OCI-LY7 (cell line): ENCODE measurements at regions not wholly inside any gene's neighbourhood (a gene's known extent, or its start where the extent isn't known, plus 50 kb on each side); places are given as distances from the start of the nearest gene placed in this dataset.

Experiments
- BruUV-seq: library from RNA; stranded (reverse); fragments of 400-500 nt; replicated peaks from 2 replicates; lab custom pipeline; 2021; lab: Mats Ljungman, UMichigan
- CTCF ChIA-PET: fragments of 300-600 bp; sonication (Branson Sonifier 250); formaldehyde crosslinking; loops from one replicate; lab custom pipeline; 2022; ENCODE audit warnings: antibody characterized with exemption; ENCODE audit not compliant: unreplicated experiment; lab: Charles Lee
- POLR2A ChIA-PET: fragments of 300-600 bp; sonication (Branson Sonifier 250); formaldehyde crosslinking; loops from one replicate; lab custom pipeline; 2022; ENCODE audit warnings: antibody characterized with exemption; lab: Charles Lee
- DNase-seq: peaks from one replicate; pipeline ENCODE4 v3.0.0-alpha.2; 2015; ENCODE audit warnings: low spot score
- H2AFZ ChIP-seq: fragments of 200-600 bp; sonication (generic), shearing (Covaris generic); 2 replicates; pipeline ENCODE4 v1.6.1; 2014; ENCODE audit warnings: mild to moderate bottlenecking, antibody characterized with exemption, low read length, moderate library complexity
- H3K27ac ChIP-seq: fragments of 200-600 bp; sonication (generic); 2 replicates; pipeline ENCODE4 v1.5.1; 2014; ENCODE audit warnings: mixed run types, low read depth, mild to moderate bottlenecking, moderate library complexity, low read length, inconsistent platforms; ENCODE audit not compliant: poor library complexity, severe bottlenecking
- H3K36me3 ChIP-seq: fragments of 200-600 bp; sonication (generic); 2 replicates; pipeline ENCODE4 v1.6.1; 2014; ENCODE audit warnings: mild to moderate bottlenecking, antibody characterized with exemption, low read length, moderate library complexity, mixed read lengths; ENCODE audit not compliant: insufficient read depth
- H3K4me1 ChIP-seq: fragments of 200-600 bp; sonication (generic); 2 replicates; pipeline ENCODE4 v1.5.1; 2014; ENCODE audit warnings: mild to moderate bottlenecking, low read length; ENCODE audit not compliant: insufficient read depth, poor library complexity, severe bottlenecking
- H3K4me2 ChIP-seq: fragments of 200-600 bp; sonication (generic); 2 replicates; pipeline ENCODE4 v1.6.1; 2014; ENCODE audit warnings: mild to moderate bottlenecking, low read length
- H3K4me3 ChIP-seq: fragments of 200-600 bp; sonication (generic); 2 replicates; pipeline ENCODE4 v1.5.1; 2014; ENCODE audit warnings: mild to moderate bottlenecking, low read depth, low read length; ENCODE audit not compliant: poor library complexity, severe bottlenecking
- H3K79me2 ChIP-seq: fragments of 200-600 bp; sonication (generic); 2 replicates; pipeline ENCODE4 v1.6.1; 2016; ENCODE audit warnings: low read depth, mild to moderate bottlenecking, low read length, moderate library complexity, mixed read lengths; ENCODE audit not compliant: insufficient read depth
- H3K9me2 ChIP-seq: fragments of 200-600 bp; sonication (generic); 2 replicates; pipeline ENCODE4 v1.6.1; 2016; ENCODE audit warnings: mild to moderate bottlenecking, low read length, mixed read lengths; ENCODE audit not compliant: insufficient read depth
- H3K9me3 ChIP-seq: fragments of 200-600 bp; sonication (generic); 2 replicates; pipeline ENCODE4 v1.6.1; 2014; ENCODE audit warnings: mild to moderate bottlenecking, mixed run types, low read length, mixed read lengths
- H4K20me1 ChIP-seq: fragments of 200-600 bp; sonication (generic); 2 replicates; pipeline ENCODE4 v1.6.1; 2014; ENCODE audit warnings: mild to moderate bottlenecking, antibody characterized with exemption, low read length, moderate library complexity, mixed read lengths; ENCODE audit not compliant: insufficient read depth
- CTCF ChIP-seq: fragments of 200-600 bp; sonication (generic); conservative IDR thresholded peaks from 2 replicates; pipeline ENCODE4 v1.5.1; 2014; ENCODE audit warnings: mild to moderate bottlenecking, antibody characterized with exemption, low read length, moderate library complexity, mixed read lengths
- EZH2phosphoT487 ChIP-seq: fragments of 200-600 bp; sonication (generic); IDR thresholded peaks from 2 replicates; pipeline ENCODE4 v1.6.1; 2018; ENCODE audit warnings: low read depth, borderline replicate concordance, mild to moderate bottlenecking, mixed run types, antibody characterized with exemption, low read length, moderate library complexity, mixed read lengths
- intact Hi-C: fragments of 100-400 bp; cut with micrococcal nuclease; formaldehyde crosslinking; loops from one replicate; pipeline ENCODE4 v1.10.0; 2022; ENCODE audit not compliant: unreplicated experiment

GRCh38 chr2:239696559-239697207, 295.9 kb upstream of the HDAC4 start:
- Histone ChIP-seq H3K9me3 (no peaks in the 10 kb centered on the region), H3K4me2 (no peak overlapping the region), H3K27ac (no peak overlapping the region), H2AFZ (no peak overlapping the region), H3K4me3 (no peak overlapping the region), H3K4me1 (no peaks in the 10 kb centered on the region), H3K36me3 (no peaks in the 10 kb centered on the region), H3K9me2 (no peaks in the 10 kb centered on the region), H3K79me2 (no peaks in the 10 kb centered on the region), H4K20me1 (no peaks in the 10 kb centered on the region)
- no TSS peak for BruUV-seq
- POLR2A ChIA-PET, result interaction anchor here (0.6 kb wide), 1 partner anchor 14 kb away, joined by 3 read pairs; no protein-coding TSS in a partner anchor
- no peak for DNase-seq
- CTCF ChIA-PET, result no interaction called here
- intact Hi-C loops, result no loop called here
- TF ChIP-seq EZH2phosphoT487 (no peak), CTCF (no peak)

- CTCF ChIA-PET, result no interaction called here
- no TSS peak for BruUV-seq
- POLR2A ChIA-PET, result no interaction called here
Observed at GRCh38 chr2:239695728-239696240, 295.0 kb upstream of the HDAC4 start.

More at GRCh38 chr2:239695728-239696240, 295.0 kb upstream of the HDAC4 start:
- no peak for TF ChIP-seq CTCF
- TF ChIP-seq EZH2phosphoT487, result no peak
- Histone ChIP-seq H3K27ac (no peak overlapping the region), H3K9me2 (no peaks in the 10 kb centered on the region), H3K9me3 (no peaks in the 10 kb centered on the region), H3K4me2 (no peak overlapping the region), H2AFZ (no peak overlapping the region), H3K36me3 (no peaks in the 10 kb centered on the region), H3K4me1 (no peaks in the 10 kb centered on the region), H3K79me2 (no peaks in the 10 kb centered on the region), H3K4me3 (no peak overlapping the region), H4K20me1 (no peaks in the 10 kb centered on the region)
- no peak for DNase-seq
- intact Hi-C loops, result no loop called here
